CD4-positive, alpha-beta T cell treated with Interleukin-6 at 100 ng/mL for 8 hours (primary cell): ENCODE measurements at regions not wholly inside any gene's neighbourhood (a gene's known extent, or its start where the extent isn't known, plus 50 kb on each side); places are given as distances from the start of the nearest gene placed in this dataset.
"Not testable (repeated sequence)": the region's sequence is repeated elsewhere in the genome, so short reads cannot be mapped to it uniquely, and the experiment has no call there.

Experiments used
- DNase-seq: peaks from one replicate; pipeline ENCODE4 v3.0.0-alpha.2; 2020; ENCODE audit warnings: mixed read lengths, low spot score

DNA sequence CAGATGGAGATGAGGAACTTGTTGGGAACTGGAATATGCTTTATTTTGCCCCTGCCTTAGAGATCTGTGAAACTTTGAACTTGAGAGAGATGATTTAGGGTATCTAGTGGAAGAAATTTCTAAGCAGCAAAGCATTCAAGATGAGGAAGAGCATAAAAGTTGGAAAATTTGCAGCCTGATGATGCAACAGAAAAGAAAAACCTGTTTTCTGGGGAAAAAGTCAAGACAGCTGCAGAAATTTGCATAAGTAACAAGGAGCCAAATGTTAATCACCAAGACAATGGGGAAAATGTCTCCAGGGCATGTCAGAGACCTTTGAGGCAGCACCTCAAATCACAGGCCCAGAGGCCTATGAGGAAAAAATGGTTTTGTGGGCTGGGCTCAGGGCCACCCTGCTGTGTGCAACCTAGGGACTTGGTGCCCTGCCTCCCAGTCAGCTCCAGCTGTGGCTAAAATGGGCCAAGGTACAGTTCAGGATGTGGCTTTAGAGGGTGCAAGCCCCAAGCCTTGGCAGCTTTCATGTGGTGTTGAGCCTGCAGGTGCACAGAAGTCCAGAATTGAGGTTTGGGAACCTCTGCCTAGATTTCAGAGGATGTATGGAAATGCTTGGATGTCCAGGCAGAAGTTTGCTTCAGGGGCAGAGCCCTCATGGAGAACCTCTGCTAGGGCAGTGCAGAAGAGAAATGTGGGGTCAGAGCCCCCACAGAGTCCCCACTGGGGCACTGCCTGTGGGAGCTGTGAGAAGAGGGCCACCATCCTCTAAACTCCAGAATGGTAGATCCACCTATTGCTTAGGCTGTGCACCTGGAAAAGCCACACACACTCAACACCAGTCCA lies 136.3 kb upstream of the RAB4A start:
- not testable (repeated sequence) for DNase-seq

DNA sequence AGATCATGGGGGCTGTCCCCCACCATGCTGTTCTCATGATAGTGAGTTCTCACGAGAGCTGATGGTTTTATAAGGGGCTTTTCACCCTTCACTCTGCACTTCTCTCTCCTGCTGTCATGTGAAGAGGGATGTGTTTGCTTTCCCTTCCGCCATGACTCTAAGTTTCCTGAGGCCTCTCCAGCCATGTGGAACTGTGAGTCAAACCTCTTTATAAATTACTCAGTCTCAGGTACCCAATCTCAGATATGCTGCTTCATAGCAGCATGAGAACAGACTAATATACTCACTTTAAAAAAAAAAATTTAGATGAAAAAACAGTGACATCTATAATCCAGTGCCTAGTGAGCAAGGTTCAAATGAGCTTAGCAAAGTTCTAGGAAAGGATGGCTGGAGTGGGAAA lies 135.1 kb upstream of the RAB4A start:
- no peak for DNase-seq

DNA sequence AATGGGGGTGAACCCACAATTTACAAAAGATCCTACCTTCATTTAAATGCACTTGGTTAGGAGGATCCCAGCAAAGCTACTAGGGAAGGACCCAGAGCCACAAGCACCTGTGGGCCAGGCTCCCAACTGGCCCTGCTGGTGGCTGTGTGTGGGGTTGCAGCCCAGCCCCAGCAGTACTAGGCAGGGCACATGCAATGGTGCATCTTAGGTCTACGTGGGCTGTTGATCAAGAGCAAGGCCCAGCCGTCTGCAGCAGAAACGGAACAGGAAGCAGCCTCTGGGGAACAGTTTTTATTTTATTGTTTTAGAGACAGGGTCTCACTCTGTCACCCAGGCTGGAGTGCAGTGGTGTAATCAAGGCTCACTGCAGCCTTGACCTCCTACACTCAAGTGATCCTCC lies 134.1 kb upstream of the RAB4A start:
- DNase-seq: no peak

DNA sequence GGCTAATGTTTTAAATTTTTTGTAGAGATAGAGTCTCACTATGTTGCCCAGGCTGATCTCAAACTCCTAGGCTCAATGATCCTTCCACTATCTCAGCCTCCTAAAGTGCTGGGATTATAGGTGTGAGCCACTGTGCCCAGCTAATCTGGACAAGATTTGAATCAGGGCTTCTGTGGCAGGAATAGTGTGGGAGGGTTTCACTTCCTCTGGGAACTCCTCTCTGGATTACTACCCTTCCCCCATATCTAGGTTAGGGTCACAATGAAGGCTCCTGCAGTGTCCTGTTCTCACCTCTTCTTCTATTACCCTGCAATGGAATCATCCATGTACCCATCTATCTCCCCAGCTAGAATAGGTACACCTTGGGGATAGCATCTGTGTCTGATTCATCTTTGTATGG lies 133.6 kb upstream of the RAB4A start:
- DNase-seq: no peak

DNA sequence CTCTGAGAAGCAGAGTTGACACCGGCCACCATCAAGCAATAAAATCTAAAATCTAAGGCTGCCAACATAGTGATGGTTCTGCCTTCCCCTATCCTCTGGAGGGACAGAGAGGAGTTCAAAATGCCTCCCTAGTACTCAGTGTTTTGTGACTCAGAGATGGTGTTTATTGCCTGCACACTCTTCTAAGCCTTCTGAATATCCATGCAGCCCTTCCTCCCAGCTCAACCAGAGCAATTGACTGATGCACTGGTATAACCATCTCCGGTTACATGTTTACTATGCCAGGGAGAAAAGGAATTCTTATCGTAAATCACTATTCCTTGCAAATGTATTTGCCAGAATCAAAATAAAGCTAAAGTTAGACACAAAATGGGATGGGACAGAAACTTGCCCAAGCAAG lies 132.9 kb upstream of the RAB4A start:
- DNase-seq: no peak

DNA sequence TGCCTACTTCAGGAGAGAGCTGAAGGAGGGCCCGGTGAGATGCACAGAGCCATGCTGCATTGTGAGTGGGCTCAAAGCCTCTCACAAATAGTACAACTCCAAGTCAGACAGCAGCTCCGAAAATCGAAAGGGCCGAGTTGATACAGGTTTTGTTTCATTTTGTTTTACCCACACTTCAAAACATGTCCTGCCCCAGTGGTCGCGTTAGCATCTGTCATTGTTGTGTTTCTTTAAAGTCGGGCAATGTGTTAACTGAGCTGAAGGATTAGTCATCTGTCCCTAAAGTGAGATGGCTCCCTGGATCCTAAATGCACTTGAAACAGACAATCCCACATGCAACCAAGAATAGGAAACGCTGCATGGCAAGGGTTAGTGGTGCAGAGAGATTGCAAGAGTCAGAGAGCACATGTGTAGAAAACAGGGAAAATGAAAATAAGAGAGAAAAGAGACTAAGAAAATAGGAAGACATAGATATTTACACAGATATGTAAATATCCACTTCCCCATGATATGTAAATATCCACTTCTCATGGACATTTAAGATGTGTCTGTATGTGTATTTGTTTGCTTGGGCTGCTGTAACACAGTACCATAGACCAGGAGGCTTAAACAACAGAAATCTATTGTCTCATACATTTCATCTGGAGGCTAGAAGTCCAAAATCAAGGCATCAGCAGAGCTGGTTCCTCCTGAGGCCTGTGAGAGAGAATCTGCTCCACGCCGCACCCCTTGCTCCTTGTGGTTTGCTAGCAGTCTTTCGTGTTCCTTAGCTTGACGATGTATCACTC lies 131.4 kb upstream of the RAB4A start:
- DNase-seq: peak; percentile 12

DNA sequence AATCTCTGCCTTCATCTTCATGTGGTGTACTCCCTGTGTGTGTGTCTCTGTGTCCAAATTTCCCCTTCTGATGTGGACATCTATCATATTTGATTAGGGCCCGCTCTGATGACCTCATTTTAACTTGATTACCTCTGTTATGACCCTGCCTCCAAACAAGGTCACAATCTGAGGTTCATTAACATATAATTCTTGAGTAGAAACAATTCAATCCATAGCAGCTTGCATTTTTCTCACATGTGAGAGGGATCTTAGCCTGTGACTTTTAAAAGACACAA lies 130.9 kb upstream of the RAB4A start:
- DNase-seq: no peak

DNA sequence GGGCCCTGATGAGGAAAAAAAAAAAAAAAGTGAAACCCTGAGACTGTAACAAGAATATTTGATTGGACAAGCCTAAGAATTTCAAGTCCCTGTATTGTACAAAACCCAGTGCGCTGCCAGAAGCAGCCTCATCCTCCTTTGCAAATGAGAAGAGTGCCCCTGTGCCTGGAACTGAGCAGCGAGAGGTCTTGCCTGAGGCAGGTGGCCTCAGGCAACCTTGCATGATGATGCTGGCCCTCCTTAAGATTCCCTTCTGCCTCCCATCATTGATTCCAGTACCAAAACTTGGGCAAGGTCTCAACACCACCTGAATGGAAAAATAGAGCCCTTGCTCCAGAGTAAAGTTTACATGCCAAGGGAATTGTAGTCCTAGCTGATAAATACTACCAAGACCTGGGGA lies 129.6 kb upstream of the RAB4A start:
- DNase-seq: no peak

DNA sequence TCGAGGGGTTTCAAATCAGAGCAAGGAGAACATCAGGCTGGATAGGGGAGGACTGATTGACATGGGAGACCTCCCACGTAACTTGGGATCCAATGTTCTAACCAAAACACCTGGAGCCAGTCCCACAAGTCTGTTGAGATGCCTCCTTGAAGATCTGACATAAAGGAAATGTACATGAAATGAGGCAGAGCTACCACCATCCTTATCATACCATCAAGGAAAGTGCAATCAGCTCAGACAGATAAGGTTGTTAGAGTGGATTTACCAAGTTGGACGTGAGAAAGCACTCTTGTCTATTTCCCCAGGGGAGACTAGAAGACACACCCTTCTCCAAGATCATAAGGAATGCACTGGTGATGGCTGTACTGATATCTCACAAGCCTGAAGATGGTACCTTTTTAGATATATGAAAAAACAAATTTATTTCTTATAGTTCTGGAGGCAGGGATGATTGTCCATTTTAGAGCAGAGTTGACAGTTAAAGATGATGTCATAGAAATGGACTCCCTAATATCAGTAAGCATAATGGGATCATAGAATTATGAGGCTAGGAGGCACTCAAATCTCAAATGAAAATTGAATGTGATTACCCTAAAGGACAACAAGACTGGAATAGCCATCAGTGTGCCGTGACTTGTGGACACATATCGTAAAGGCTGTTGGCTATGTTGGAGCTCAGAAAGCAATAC lies 129.1 kb upstream of the RAB4A start:
- no peak for DNase-seq

DNA sequence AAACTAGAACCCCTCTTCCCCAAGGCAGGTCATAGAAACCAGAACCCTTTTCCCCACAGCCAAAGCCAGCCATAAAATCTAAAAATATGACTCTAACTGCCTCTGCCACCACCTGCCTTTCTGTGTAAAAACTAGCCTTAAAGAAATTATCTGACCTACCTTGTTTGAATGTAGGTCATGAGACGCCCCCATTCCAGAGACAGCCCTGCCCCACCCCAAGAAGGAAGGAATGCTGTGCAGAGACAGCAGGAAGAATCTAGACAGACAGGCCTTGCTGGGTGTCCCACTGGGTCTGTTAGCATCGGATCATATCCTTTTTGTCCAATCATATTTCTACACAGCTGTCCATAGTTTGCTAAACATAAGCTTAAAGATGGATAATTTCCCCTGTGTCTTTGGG lies 128.4 kb upstream of the RAB4A start:
- no peak for DNase-seq

DNA sequence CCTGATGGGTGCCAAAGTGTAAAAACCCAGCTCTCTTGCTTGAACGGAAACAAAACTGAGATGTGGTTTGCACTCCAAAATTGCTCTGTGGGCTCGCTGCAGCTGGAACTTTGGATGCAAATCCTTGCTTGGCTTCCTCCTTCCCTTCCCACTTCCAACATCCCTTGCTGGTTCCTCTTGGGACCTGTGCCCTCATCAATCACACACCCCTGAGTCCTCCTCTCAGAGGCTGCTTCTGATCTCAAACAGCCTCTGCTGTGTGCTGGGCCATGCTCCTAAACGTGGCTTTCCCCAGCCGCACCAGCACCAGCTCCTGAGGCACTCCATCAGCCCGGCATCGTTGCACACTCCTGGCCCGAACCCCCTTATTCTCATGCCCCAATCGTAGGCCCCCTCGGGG lies 124.3 kb upstream of the RAB4A start:
- no peak for DNase-seq

DNA sequence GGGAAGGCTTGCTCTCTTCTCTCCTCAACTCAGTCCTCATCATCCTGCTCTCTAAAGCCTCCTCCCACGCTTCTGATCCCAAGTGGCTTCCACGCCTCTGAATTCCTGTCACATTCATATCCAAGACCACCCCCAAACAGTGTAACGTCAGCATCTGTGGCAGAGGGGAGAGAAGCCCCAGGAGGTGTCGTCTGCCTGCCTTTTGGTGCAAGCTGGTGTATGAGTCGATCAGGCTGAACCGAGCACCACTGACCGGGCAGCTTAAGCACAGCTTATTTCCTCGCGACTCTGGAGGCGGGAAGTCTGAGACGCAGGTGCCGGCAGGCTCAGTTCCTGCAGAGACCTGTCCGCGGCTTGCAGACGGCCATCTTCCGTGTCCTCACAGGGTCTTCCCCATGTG lies 123.8 kb upstream of the RAB4A start:
- DNase-seq: no peak

DNA sequence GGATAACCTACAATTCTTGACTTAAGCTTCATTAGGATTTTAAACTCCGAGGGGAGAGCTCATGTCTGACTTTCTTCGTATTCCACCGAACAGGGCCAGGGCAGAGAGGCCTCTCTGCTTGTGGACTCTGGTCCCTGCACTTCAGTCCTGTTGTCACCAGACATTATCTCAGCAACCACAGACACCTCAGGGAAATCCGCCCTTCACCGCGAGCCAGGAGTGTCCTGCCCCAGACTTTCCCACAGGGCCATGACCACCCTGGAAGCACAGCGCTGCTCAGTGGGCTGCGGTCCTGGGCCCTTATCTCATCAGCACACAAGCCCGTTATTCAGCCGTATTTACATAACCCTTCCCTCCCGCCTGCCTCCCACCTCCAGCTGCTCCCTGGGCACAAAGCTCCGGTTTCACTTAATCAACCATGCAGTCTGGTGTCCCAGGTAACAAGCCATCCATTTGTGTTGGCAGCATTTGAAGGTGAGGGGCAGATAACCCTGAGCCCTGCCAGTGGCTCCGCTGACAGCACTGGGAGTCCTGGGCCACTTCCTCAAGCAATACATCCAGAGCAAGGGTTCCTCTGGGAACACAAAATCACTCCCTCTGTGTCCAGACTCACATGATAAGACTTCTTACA lies 122.8 kb upstream of the RAB4A start:
- no peak for DNase-seq

DNA sequence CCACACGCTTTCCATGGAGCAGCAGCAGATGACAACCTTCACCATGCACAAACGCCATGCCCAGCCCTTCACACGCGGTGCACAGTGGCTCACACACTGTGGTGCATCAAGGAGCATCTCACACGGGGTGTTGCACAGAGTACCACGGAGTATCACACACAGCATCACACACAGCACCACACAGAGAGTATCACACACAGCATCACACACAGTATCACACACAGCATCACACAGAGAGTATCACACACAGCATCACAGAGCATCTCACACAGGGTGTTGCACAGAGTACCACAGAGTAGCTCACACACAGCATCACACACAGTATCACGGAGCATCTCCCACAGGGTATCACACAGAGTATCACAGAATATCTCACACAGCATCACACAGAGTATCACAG lies 122.2 kb upstream of the RAB4A start:
- DNase-seq: no peak

DNA sequence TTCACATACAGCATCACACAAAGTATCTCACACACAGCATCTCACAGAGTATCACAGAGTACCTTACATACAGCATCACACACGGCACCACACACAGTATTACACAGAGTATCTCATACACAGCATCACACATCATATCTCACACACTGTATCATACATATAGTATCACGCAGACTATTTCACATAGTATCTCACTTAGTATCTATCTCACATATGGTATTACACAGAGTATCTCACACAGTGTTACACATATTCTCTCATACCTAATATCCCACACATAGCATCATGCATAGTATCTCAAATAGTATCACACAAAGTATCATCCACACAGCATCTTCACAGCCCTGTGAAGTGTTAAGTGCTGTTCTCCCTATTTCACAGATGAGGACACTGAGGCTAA lies 121.5 kb upstream of the RAB4A start:
- no peak for DNase-seq

DNA sequence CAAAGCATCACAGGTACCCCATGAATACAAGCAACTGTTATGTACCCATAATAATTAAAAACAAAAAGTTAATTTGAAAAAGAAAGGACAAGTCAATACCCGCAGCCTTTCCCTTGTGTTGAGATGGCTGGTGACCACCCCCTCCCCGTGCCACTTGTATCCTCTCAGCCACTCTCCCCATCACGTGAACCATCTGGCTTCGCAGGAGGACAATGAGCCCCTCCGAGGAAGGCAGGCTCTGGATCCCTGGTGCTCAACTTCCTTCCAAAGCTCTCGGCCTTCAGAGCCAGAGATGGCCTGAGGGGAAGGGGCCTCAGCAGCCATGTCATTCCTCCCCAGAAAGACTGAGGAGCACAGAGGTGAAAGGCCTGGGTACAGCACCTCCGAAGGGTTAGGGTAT lies 120.4 kb upstream of the RAB4A start:
- no peak for DNase-seq

DNA sequence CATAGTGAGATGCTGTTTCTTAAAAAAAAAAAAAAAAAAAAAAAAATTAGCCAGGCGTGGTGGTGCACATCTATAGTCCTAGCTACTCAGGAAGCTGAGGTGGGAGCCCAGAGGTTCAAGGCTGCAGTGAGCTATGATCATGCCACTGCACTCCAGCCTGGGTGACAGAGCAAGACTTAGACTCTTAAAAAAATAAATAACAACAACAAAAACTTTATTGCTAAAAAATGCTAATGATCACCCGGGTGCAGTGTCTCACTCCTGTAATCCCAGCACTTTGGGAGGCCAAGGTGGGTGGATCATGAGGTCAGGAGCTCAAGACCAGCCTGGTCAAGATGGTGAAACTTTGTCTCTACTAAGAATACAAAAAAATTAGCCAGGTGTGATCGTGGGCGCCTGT lies 119.5 kb upstream of the RAB4A start:
- not testable (repeated sequence) for DNase-seq

DNA sequence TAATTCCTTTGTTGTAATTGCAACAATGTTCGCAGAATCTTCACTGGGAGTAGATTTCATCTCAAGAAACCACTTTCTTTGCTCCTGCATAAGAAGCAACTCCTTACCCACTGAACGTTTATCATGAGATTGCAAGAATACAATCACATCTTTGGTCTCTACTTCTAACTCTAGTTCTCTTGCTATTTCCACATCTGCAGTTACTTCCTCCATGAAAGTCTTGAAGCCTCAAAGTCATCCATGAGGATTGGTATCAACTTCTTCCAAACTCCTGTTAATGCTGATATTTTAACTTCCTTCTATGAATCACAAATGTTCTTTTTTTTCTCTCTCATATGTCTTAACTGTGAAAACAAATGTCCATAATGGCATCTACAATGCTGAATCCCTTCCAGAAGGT lies 118.6 kb upstream of the RAB4A start:
- no peak for DNase-seq

DNA sequence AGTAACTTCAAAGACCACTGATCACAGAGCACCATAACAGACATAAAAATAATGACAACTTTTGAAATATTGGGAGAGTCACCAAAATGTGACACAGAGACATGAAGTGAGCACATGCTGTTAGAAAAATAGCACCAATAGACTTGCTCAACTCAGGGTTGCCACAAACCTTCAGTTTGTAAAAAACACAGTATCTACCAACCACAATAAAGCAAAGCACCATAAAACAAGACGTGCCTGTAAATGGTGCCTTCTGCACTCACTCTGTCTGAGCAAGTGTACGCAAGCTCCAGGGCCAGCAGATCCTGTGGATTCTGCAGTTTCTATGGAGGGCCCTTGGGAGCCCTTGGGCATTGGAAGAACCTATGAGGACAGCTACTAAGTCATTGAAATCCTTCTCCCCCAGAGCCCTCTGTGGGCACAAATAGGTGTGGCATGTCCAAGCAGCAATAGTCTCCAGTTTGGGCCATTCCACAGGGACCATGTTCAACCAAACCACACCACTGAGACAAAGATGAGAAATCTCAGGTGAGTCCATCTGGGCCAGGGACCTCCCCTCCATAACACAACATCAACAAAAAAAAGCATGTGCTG lies 116.9 kb upstream of the RAB4A start:
- DNase-seq: no peak

DNA sequence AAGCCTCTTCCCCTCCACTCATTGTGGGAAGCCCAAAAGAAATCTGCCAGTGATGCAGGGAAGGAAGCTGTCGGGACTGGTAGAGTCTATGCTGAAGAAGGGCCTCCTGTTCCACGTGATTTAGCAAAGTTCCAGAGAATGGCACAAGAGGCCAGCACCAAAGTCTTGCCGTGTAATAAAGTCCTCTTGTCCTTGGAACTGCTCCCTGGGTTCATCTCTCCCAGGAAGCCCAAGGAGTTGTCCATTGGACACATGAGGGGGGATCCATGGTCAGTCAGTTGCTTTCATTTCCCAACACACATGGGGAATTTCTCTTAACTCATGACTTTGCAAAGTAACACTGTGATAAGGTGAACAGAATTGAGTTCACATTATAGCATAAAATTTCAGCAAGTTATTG lies 116.1 kb upstream of the RAB4A start:
- DNase-seq: no peak

DNA sequence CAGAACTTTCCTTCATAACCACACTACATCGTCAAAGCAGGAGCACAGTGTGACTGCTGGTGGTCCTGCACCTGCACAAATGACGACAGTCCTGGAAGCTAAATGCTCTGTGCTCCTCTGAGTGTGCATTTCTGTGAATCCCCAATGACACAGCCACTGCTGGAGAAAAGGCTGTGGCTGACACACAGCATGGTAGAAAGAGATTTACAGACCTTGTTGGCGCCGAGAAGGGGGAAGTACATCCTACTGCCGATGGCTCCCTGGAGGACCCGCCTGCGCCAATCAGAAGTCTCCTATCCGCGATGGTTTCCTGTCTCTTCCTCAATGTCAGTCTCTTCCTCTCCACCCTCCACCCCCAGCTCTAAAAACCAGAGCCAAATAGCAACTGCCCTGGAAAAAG lies 115.4 kb upstream of the RAB4A start:
- peak; percentile 40 for DNase-seq

DNA sequence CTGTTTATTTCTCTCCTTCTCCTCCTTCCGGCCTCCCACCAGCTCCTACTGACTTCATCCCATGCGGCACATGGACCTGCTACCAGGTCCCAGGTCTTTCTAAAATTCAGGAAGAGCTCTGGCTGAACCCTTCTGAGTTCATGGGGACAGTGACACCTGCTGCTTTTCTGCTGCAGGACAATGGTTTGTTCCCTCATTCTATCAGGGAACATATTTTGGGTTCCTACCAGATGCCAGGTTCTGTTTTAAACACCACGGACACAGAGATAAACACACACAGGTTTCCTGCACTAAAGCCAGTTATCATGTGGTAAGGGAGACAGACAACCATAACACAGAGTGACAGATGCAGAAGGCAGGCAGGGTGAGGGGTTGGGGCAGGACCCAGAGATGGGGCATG lies 114.0 kb upstream of the RAB4A start:
- no peak for DNase-seq
